ENCODE measurements at regions not wholly inside any gene's neighbourhood (a gene's known extent, or its start where the extent isn't known, plus 50 kb on each side); places are given as distances from the start of the nearest gene placed in this dataset.
"Not testable (repeated sequence)": the region's sequence is repeated elsewhere in the genome, so short reads cannot be mapped to it uniquely, and the experiment has no call there.

GRCh38 chr2:215740071-215740470, 273.3 kb downstream of the MREG start:
- no peak for DNase-seq

DNA sequence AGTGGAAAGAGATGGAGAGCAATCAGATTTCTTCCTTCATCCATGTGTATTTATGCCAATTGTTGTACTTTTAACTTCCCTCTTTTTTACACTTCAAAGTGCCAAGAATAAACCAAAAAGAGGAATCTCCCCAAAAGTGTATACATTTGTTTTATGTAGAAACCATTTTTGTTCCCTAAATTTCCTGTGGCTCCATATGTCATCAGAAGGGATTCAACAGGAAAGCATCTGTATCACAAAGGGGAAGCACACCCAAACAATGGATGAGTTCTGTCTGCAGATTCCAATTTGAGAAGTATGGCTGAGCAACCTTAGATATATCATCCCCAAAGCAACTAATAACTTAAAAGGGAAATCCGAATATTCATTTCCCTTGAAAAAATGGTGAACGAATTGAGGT, 275.0 kb downstream of the MREG start:
- DNase-seq: no peak

DNA sequence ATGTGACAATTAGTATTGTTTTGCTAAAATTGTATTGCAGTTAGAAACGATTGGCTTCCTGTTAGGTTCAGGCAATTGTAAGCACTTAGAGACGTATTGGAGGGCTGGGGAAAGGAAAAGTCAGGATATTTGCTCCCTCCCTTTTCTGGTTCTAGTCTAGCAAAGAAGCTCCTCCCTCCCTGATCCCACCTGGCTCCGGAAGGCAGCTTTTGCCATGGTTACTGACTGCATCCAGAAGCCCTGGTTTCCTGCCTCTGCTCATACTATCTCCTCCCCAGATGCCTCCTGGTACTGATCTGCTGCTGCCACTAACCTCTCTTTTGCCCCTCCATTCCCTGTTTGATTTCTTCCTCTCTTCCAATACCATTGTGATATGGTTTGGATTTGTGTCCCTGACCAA, 275.9 kb downstream of the MREG start:
- no peak for DNase-seq

DNA sequence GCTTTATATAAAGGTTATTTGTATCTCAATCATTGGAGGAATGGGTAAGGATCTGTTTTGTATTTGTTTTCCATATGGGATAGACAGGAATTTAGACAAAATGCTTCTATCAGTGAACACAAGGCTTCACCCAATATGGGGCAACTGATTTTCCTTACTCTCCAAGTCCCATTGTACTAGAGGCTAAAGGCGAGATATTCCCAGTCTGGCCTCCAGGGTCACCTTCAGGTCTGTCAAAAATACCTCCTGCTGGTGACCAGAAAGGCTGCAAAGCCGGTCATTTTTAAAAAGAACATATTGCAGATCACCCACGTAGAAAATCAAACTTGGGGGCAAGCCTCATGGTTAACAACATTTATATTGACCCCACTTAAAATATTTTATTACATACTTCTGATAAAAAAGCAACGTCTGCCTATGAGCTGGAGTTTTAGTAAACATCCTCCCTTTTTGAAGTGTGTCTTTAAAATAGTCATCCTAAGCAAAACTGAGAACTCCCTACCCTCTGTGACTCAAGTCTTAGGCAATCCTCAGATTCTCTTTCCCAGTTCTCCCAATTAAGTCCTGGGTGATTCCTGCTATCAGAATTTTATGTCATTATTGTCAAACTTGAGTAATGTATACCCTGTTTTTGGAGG, 276.6 kb downstream of the MREG start:
- DNase-seq: no peak

- no peak for DNase-seq
Measured at GRCh38 chr2:215731108-215731658, 282.2 kb downstream of the MREG start.

DNA sequence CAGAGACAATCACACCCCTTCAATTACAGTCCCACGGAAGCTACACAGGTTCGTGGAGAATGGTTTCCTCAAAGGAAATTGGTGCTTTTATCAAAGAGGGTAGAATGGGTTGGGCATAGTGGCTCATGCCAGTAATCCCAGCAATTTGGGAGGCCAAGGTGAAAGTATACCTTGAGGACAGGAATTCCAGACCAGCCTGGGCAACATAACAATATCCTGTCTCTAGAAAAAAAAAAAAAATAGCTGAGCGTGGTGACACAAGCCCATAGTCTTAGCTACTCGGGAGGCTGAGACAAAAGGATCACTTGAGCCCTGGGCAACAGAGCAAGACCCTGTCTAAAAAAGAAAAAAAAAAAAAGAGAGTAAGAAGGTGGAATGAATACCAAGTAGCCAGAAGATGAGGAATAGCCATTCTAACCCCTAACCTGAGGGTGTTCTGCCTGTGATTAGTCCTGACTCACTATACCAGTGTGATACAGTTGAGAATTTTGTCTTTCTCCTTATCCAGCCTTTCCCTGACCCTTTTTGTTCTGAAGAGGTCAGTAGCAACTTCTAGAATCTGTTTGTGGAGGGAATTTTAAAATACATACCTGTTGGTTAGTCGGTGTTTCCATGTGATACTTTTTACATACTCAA, 283.2 kb downstream of the MREG start:
- DNase-seq: no peak

DNA sequence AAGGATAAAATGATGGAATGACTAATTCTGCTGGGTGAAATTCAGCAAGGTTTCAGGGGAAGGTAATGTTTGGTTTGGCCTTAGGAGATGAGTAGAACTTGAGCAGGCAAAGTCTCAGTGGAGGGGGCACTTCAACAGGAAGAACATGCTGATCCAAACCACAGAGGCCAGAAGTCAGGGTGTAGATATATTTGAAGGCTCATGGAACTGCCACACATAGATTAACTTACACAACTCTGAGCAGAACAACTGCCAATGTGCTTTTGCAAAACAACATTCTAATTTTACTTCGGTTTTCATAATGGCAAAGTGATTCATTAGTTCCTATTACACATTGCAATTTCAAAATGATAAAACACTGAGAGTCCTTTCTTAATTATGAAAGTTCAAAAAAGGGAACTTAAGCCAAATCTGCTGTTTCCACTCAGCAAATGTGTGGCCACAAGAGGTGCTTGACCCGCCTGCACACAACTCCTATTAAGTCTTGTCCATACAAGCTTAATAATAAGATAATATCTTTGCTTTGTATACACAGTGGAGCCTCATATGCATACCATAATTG, 284.8 kb downstream of the MREG start:
- no peak for DNase-seq

GRCh38 chr2:215727507-215728503, 285.5 kb downstream of the MREG start:
- DNase-seq: no peak

DNA sequence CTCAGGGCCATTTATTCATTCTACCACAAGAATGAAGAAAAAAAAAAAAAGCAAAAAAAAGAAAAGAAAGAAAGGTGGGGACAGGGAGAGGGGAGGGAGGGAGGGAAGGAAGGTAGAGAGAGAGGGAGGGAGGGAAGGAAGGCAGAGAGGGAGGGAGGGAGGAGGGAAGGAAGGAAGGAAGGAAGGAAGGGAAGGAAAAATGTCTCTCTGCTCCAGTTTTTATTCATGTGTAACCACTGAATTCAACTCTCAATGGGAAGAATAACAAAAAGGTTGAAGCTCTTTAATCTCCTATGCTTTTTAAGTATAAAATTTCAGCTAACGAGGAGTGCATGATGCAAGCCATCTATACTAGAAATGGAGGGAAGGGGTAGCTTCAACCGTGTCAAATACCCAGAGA, 287.3 kb downstream of the MREG start:
- DNase-seq: no peak

DNA sequence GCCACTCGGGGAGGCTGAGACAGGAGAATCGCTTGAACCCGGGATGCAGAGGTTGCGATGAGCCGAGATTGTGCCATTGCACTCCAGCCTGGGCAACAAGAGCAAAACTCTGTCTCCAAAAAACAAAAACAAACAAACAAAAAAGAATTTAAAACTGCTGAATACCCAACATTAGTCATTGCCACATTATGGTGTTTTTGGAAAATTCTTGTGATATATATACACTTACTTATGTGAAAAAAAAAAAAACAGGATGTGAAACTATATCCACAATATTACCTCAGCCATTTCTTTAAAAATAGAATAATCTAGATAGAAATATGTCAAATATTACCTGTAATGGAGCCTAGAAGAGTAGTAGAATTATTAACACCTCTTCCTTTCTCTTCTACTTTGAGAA, 288.3 kb upstream of the FN1 start:
- DNase-seq: no peak

- no peak for DNase-seq
Measured at GRCh38 chr2:215723631-215724011, 287.8 kb upstream of the FN1 start.

- no peak for DNase-seq
Measured at GRCh38 chr2:215722986-215723630, 287.2 kb upstream of the FN1 start.

DNA sequence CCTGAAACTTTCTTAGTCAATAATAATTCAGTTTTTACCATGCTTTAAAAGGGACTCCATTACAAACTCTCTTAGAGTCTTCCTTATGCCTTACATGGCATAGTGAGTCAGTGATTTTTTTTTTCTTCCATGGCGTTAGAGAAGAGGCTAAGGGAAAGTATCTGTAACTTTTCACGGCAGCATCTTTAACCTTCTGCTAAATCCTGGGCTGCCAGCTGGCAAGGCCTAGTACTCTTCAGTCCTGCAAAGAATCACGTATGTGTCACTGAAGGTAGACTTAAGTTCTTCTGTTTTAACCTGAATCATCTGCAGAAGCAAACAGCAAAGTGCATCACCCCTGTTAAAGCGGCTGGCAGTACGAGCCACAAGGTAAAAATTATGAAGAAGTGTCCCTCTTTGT, 286.3 kb upstream of the FN1 start:
- no peak for DNase-seq

DNA sequence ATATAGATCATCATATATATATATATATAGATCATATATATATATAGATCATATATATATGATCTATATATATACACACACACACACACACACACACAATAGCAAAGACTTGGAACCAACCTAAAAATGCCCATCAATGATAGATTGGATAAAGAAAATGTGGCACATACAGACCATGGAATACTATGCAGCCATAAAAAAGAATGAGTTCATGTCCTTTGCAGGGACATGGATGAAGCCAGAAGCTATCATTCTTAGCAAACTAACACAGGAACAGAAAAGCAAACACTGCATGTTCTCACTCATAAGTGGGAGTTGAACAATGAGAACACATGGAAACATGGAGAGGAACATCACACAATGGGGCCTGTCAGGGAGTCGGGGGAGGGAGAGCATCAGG, 285.6 kb upstream of the FN1 start:
- not testable (repeated sequence) for DNase-seq

GRCh38 chr2:215718890-215719289, 283.0 kb upstream of the FN1 start:
- DNase-seq: no peak

DNA sequence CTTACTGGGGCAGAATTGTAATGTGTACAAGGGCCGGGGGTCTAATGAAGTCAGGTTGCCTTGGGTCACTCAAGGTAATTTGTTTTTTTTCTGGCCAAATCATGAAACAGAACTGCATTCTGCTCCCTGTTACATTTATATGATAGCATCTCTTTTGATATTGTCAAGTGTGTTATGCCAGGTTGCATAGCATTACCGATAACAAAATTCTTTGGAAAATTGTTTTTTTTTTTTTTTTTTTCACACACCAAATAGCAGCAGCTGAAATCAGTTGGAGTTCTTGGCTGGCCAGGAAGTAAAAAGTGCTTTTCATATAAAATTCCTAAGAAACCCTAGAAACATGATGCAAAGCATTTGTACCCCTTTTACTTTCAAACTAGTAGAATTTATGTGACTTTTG, 282.6 kb upstream of the FN1 start:
- DNase-seq: no peak

DNA sequence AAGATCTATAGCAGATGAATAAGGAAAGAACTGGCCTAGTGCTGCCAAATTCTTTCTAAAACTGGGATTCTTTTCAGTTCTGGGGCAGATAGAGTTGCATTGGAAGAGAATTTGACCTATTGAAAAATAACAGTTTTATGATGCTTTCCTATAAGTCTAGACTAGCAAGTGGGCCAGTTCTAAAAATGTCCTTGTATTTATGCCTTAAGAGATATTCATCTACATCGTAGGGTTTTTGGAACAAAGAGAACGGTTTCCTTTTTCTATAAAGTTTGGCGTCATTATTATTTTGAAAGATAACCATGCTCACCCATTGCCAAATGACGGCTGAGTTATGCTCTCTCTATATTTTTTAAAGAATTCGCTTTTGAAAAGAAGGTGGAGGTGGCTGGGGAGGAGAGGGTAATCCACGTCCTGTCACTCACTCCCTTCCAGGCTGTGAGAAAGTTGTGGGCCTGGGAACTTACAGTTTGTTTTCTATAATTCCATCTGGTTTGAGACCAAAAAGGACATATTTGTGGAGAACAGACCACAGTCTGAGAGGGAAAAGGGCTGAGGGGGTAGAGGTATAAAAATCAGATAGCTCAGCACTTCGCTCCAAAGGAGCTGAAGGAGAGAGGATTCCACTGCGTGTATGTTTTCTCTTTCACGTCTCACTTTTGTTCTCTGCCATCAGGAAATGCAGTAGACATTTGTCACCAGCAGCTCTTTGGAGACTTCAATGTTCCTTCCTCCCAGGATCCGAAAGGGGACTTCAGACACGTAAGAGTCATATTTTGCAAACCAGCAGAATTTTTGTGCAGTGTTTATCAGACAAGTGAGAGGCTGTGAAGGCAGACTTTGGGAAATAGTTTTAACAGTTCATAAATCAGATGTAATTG, 281.9 kb upstream of the FN1 start:
- DNase-seq: no peak

DNA sequence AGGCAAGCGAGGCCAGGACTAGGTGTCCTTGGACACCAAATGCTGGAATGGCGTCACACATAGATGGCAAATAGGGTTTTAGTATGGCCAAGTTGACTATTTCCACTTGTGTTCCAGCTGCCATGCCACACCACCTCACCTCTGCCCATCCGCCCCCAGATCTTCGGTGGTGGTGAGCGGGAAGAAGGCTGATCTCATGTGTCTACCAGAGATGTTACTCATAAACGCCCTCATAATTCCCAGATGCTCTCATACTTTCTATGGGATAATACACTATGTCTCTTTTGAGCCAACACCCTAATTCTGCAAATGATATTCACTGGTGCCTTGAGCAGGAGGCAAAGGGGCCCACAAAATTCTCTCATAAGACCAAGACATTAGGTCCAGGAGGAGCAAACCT, 281.1 kb upstream of the FN1 start:
- DNase-seq: no peak

DNA sequence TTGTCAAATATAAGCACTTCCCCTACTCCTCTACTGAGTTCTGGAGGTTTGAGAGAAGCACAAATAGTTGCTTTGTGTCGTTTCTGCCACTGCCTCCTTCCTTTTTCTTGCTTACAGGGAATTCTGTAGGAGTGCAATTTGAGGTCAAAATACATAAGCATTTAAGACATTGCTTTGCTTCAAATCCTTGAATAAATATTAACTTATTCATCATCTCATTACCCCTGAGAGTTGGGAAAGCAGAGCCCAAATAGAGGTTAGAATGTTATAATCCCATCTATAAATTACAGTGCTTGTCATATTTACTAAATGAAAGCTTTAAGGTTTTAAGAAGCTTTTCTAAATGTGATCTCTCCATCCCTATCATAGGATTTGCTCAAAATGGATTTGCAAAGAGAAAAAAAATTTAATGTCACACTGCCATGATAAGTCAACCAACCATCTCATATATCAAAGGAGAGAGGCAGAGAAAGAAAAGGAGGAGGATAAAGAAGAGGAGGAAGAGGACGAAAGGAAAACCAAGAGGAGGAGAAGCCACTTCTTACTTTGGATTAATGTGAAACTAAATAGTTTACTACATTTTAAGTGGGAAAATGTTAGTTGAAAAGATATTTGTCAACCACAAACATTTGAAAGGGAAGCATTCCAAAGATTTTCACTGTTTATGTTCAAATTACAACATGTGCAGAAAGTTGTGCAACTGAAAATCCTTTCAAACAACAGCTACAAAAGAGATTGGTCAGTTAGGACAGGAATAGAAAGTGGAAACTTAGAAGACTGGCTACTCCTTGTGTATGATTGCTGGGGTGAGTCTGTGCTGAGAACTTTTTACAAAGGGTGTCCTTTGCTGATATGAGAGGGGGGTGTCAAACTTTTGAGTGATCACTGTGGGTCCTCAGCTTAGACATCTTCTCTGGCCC, 277.3 kb upstream of the FN1 start:
- DNase-seq: no peak

GRCh38 chr2:215712219-215712868, 276.5 kb upstream of the FN1 start:
- DNase-seq: no peak
